A673 (cell line): ENCODE measurements at regions not wholly inside any gene's neighbourhood (a gene's known extent, or its start where the extent isn't known, plus 50 kb on each side); places are given as distances from the start of the nearest gene placed in this dataset.

Source experiments
- EZH2 ChIP-seq: fragments of 200-600 bp; sonication (generic); IDR thresholded peaks from 2 replicates; pipeline ENCODE4 v1.6.1; 2017; ENCODE audit warnings: borderline replicate concordance, low read depth, mild to moderate bottlenecking, mixed read lengths, antibody characterized with exemption, low read length; ENCODE audit not compliant: poor library complexity, severe bottlenecking
- TF ChIP-seq, protein P1 (sequence below): fragments of 300-800, 200-600 bp; sonication (generic); conservative IDR thresholded peaks from 2 replicates; pipeline ENCODE4 v1.5.1; 2017; ENCODE audit warnings: low read depth, mild to moderate bottlenecking, antibody characterized with exemption, low read length, moderate library complexity, mixed read lengths

DNA sequence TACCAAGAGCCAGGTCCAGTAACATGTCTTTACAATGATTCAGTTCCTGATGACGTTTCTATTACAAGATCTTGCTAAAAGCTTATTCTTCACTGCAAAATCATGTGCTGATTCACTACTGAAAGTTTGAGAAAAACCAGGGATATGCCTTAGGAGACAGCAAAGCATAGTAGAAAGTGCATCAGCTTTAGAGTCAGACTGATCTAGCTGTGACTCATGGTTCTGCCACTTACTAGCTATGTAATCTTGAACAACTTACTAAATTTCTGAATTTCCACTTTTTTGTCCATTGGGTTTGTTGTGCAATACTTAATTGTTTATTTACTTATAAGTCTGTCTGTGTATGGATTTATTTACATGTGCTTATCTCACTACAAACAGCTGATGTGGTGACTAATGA is 198.5 kb upstream of the RSPO3 start:
- no peak for TF ChIP-seq EZH2
- TF ChIP-seq, protein P1, sequence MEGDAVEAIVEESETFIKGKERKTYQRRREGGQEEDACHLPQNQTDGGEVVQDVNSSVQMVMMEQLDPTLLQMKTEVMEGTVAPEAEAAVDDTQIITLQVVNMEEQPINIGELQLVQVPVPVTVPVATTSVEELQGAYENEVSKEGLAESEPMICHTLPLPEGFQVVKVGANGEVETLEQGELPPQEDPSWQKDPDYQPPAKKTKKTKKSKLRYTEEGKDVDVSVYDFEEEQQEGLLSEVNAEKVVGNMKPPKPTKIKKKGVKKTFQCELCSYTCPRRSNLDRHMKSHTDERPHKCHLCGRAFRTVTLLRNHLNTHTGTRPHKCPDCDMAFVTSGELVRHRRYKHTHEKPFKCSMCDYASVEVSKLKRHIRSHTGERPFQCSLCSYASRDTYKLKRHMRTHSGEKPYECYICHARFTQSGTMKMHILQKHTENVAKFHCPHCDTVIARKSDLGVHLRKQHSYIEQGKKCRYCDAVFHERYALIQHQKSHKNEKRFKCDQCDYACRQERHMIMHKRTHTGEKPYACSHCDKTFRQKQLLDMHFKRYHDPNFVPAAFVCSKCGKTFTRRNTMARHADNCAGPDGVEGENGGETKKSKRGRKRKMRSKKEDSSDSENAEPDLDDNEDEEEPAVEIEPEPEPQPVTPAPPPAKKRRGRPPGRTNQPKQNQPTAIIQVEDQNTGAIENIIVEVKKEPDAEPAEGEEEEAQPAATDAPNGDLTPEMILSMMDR = no peak
